OCI-LY1 (cell line): ENCODE measurements at regions not wholly inside any gene's neighbourhood (a gene's known extent, or its start where the extent isn't known, plus 50 kb on each side); places are given as distances from the start of the nearest gene placed in this dataset.

ENCODE experiments used
- CTCF ChIP-seq: fragments of 200-600 bp; sonication (generic), shearing (Covaris generic); IDR thresholded peaks from 2 replicates; pipeline ENCODE4 v1.5.1; 2017; ENCODE audit warnings: mild to moderate bottlenecking, antibody characterized with exemption, low read length, moderate library complexity, mixed read lengths
- EZH2 ChIP-seq: fragments of 200-600 bp; sonication (generic), shearing (Covaris generic); IDR thresholded peaks from 2 replicates; pipeline ENCODE4 v1.8.0; 2017; ENCODE audit warnings: borderline replicate concordance, mixed run types, mild to moderate bottlenecking, antibody characterized with exemption, low read length, moderate library complexity, mixed read lengths

- TF ChIP-seq CTCF (no peak), EZH2 (no peak)
Measured at GRCh38 chr4:164616961-164617360, 137.0 kb upstream of the SMIM31 start.
